SK-N-MC (cell line): ENCODE measurements at regions not wholly inside any gene's neighbourhood (a gene's known extent, or its start where the extent isn't known, plus 50 kb on each side); places are given as distances from the start of the nearest gene placed in this dataset.

ENCODE experiments used
- EZH2 ChIP-seq: fragments of 200-600 bp; sonication (generic); IDR thresholded peaks from one replicate; pipeline ENCODE4 v1.6.1; 2017; ENCODE audit warnings: antibody characterized with exemption
- FOXP2 ChIP-seq: optimal IDR thresholded peaks from 2 replicates; pipeline ENCODE3; 2011; ENCODE audit warnings: mild to moderate bottlenecking, moderate library complexity; ENCODE audit not compliant: insufficient read depth; ENCODE audit errors: extremely low read length, control extremely low read depth
- POLR2AphosphoS5 ChIP-seq: IDR thresholded peaks from 2 replicates; pipeline ENCODE4 v1.6.1; 2012; ENCODE audit warnings: mild to moderate bottlenecking, low read depth, low read length, borderline replicate concordance

- TF ChIP-seq EZH2 (no peak), POLR2AphosphoS5 (no peak), FOXP2 (no peak)
Measured at GRCh38 chr4:138037696-138038095, 204.5 kb downstream of the SLC7A11 start.
